ENCODE measurements at regions not wholly inside any gene's neighbourhood (a gene's known extent, or its start where the extent isn't known, plus 50 kb on each side); places are given as distances from the start of the nearest gene placed in this dataset.

GRCh38 chr9:116059466-116059865 lies 94.1 kb upstream of the PAPPA start:
- H3K4me3 ChIP-seq, result no peak overlapping the region
- intact Hi-C loops (cut with DNase I), result no loop called here
- WGBS, result 90% methylated on average over 2 of the region's 2 CpGs
- H3K27me3 ChIP-seq (replicated peaks; ENCODE audit: insufficient read depth), result peaks cover 2% of the 10 kb centered on the region
- H3K4me1 ChIP-seq (replicated peaks), result no peaks in the 10 kb centered on the region
- no peaks in the 10 kb centered on the region for H3K9me3 ChIP-seq
- H3K27ac ChIP-seq, result no peak overlapping the region
- TF ChIP-seq POLR2A (IDR thresholded peaks at IDR 0.05) (no peak), CTCF (IDR thresholded peaks at IDR 0.05) (no peak), POLR2AphosphoS5 (IDR thresholded peaks at IDR 0.05) (no peak)
- no peak for DNase-seq (ENCODE audit: low spot score)
- no peaks in the 10 kb centered on the region for H3K36me3 ChIP-seq

- no peak overlapping the region for H3K4me3 ChIP-seq
- no peak overlapping the region for H3K27ac ChIP-seq
- WGBS, result 78% methylated on average over 1 of the region's 1 CpG
- TF ChIP-seq POLR2A (IDR thresholded peaks at IDR 0.05) (no peak), CTCF (IDR thresholded peaks at IDR 0.05) (no peak), POLR2AphosphoS5 (IDR thresholded peaks at IDR 0.05) (no peak)
- intact Hi-C loops (cut with DNase I), result no loop called here
- H3K27me3 ChIP-seq (replicated peaks; ENCODE audit: insufficient read depth), result peaks cover 2% of the 10 kb centered on the region
- no peaks in the 10 kb centered on the region for H3K4me1 ChIP-seq (replicated peaks)
- DNase-seq (ENCODE audit: low spot score), result no peak
- H3K9me3 ChIP-seq, result no peaks in the 10 kb centered on the region
- H3K36me3 ChIP-seq, result no peaks in the 10 kb centered on the region
These were observed 93.0 kb upstream of the PAPPA start for GRCh38 chr9:116060631-116061030.

- Histone ChIP-seq H3K36me3 (no peaks in the 10 kb centered on the region), H3K27me3 (replicated peaks; ENCODE audit: insufficient read depth) (peaks cover 2% of the 10 kb centered on the region), H3K4me1 (replicated peaks) (no peaks in the 10 kb centered on the region), H3K4me3 (no peak overlapping the region), H3K9me3 (no peaks in the 10 kb centered on the region), H3K27ac (no peak overlapping the region)
- no peak for DNase-seq (ENCODE audit: low spot score)
- intact Hi-C loops (cut with DNase I), result no loop called here
- WGBS, result 66% methylated on average over 2 of the region's 2 CpGs
- TF ChIP-seq POLR2AphosphoS5 (IDR thresholded peaks at IDR 0.05) (no peak), POLR2A (IDR thresholded peaks at IDR 0.05) (no peak), CTCF (IDR thresholded peaks at IDR 0.05) (no peak)
These were observed 91.9 kb upstream of the PAPPA start for GRCh38 chr9:116061546-116062205.

- intact Hi-C loops (cut with DNase I), result no loop called here
- H3K4me1 ChIP-seq (replicated peaks), result no peaks in the 10 kb centered on the region
- H3K9me3 ChIP-seq, result no peaks in the 10 kb centered on the region
- WGBS, result 83% methylated on average over 2 of the region's 2 CpGs
- TF ChIP-seq CTCF (IDR thresholded peaks at IDR 0.05) (no peak), POLR2AphosphoS5 (IDR thresholded peaks at IDR 0.05) (no peak), POLR2A (IDR thresholded peaks at IDR 0.05) (no peak)
- H3K27ac ChIP-seq, result no peak overlapping the region
- no peaks in the 10 kb centered on the region for H3K36me3 ChIP-seq
- no peak for DNase-seq (ENCODE audit: low spot score)
- no peak overlapping the region for H3K4me3 ChIP-seq
- peaks cover 2% of the 10 kb centered on the region for H3K27me3 ChIP-seq (replicated peaks; ENCODE audit: insufficient read depth)
These were observed 91.4 kb upstream of the PAPPA start for GRCh38 chr9:116062206-116062550.

- no peaks in the 10 kb centered on the region for H3K4me1 ChIP-seq (replicated peaks)
- TF ChIP-seq POLR2AphosphoS5 (IDR thresholded peaks at IDR 0.05), result no peak
- TF ChIP-seq CTCF (IDR thresholded peaks at IDR 0.05), result no peak
- TF ChIP-seq POLR2A (IDR thresholded peaks at IDR 0.05), result no peak
- intact Hi-C loops (cut with DNase I), result no loop called here
- no peaks in the 10 kb centered on the region for H3K9me3 ChIP-seq
- peaks cover 2% of the 10 kb centered on the region for H3K27me3 ChIP-seq (replicated peaks; ENCODE audit: insufficient read depth)
- no peaks in the 10 kb centered on the region for H3K36me3 ChIP-seq
- WGBS, result 92% methylated on average over 3 of the region's 3 CpGs
- no peak overlapping the region for H3K27ac ChIP-seq
- DNase-seq (ENCODE audit: low spot score), result no peak
- no peak overlapping the region for H3K4me3 ChIP-seq
These were observed 88.6 kb upstream of the PAPPA start for GRCh38 chr9:116064970-116065369.

All from prostate gland (tissue), 2 donors.